ENCODE measurements at regions not wholly inside any gene's neighbourhood (a gene's known extent, or its start where the extent isn't known, plus 50 kb on each side); places are given as distances from the start of the nearest gene placed in this dataset.

DNA sequence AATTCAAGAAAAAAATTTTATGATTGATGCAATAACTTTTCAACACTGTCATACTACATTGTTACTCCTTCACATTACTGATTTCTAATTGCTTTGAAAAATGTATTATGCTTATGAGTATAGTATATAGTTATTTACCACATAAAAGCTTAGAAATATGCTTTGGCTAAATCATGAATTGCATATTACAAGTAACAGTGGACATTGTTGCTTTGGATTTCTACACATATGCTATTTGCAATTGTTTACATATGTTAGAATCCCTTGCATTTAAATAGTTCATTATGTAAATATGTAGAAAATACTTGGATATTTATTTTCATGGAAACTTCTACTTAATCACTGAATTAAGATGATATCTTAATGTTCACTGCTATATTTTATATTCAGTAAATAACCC, 577.5 kb downstream of the QKI start:
- Histone ChIP-seq H3K4me1 (ENCODE audit: insufficient read depth) (no peaks in the 10 kb centered on the region), H3K4me2 (no peak overlapping the region), H4K20me1 (ENCODE audit: insufficient read depth, poor library complexity, severe bottlenecking) (no peaks in the 10 kb centered on the region), H3K9me3 (ENCODE audit: low read depth) (no peaks in the 10 kb centered on the region), H2AFZ (no peak overlapping the region), H3K27ac (no peak overlapping the region), H3K79me2 (no peaks in the 10 kb centered on the region), H3K4me3 (no peak overlapping the region), H3K27me3 (no peaks in the 10 kb centered on the region), H3K9me2 (replicated peaks; ENCODE audit: insufficient read depth) (no peaks in the 10 kb centered on the region), H3K36me3 (replicated peaks; ENCODE audit: insufficient read depth, low read depth) (no peaks in the 10 kb centered on the region)
- DNase-seq (ENCODE audit: low spot score): no peak
- no peak for TF ChIP-seq EZH2phosphoT487 (IDR thresholded peaks at IDR 0.05; ENCODE audit: low read depth, severe bottlenecking, unreplicated experiment)
- TF ChIP-seq EZH2 (IDR thresholded peaks at IDR 0.05; ENCODE audit: borderline replicate concordance): no peak

DNA sequence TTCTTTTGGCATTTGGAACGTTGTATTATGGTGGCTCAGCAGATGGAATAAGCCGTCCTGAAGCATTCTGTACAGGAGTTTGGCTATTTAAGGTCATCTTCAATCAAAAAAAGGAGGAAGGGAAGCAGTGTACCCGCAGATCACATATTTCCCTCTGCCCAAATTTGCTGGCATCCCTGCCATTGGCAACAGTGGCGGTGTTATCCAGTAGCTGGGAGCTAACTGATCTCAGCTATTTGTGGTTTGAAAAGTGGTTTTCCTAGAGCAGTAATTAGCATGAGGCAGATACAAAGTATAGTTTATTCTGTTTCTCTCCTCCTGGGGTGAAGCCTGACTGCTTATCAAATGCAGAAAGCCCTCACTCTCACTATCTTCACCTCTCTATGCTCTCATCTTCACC, 576.8 kb downstream of the QKI start:
- no peak overlapping the region for H3K4me2 ChIP-seq
- no peaks in the 10 kb centered on the region for H3K4me1 ChIP-seq (ENCODE audit: insufficient read depth)
- no peaks in the 10 kb centered on the region for H4K20me1 ChIP-seq (ENCODE audit: insufficient read depth, poor library complexity, severe bottlenecking)
- H3K27me3 ChIP-seq: no peaks in the 10 kb centered on the region
- WGBS (ENCODE audit: low lambda C conversion rate, missing lambda C conversion rate): 94% methylated on average over 4 of the region's 4 CpGs
- no peak overlapping the region for H2AFZ ChIP-seq
- H3K9me2 ChIP-seq (replicated peaks; ENCODE audit: insufficient read depth): no peaks in the 10 kb centered on the region
- H3K9me3 ChIP-seq (ENCODE audit: low read depth): no peaks in the 10 kb centered on the region
- H3K27ac ChIP-seq: no peak overlapping the region
- DNase-seq (ENCODE audit: low spot score): no peak
- no peak overlapping the region for H3K4me3 ChIP-seq
- no peaks in the 10 kb centered on the region for H3K36me3 ChIP-seq (replicated peaks; ENCODE audit: insufficient read depth, low read depth)
- TF ChIP-seq, protein P1, sequence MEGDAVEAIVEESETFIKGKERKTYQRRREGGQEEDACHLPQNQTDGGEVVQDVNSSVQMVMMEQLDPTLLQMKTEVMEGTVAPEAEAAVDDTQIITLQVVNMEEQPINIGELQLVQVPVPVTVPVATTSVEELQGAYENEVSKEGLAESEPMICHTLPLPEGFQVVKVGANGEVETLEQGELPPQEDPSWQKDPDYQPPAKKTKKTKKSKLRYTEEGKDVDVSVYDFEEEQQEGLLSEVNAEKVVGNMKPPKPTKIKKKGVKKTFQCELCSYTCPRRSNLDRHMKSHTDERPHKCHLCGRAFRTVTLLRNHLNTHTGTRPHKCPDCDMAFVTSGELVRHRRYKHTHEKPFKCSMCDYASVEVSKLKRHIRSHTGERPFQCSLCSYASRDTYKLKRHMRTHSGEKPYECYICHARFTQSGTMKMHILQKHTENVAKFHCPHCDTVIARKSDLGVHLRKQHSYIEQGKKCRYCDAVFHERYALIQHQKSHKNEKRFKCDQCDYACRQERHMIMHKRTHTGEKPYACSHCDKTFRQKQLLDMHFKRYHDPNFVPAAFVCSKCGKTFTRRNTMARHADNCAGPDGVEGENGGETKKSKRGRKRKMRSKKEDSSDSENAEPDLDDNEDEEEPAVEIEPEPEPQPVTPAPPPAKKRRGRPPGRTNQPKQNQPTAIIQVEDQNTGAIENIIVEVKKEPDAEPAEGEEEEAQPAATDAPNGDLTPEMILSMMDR (IDR thresholded peaks at IDR 0.05; ENCODE audit: poor library complexity): no peak
- TF ChIP-seq EZH2phosphoT487 (IDR thresholded peaks at IDR 0.05; ENCODE audit: low read depth, severe bottlenecking, unreplicated experiment): no peak
- no peak for TF ChIP-seq EZH2 (IDR thresholded peaks at IDR 0.05; ENCODE audit: borderline replicate concordance)
- no peaks in the 10 kb centered on the region for H3K79me2 ChIP-seq

DNA sequence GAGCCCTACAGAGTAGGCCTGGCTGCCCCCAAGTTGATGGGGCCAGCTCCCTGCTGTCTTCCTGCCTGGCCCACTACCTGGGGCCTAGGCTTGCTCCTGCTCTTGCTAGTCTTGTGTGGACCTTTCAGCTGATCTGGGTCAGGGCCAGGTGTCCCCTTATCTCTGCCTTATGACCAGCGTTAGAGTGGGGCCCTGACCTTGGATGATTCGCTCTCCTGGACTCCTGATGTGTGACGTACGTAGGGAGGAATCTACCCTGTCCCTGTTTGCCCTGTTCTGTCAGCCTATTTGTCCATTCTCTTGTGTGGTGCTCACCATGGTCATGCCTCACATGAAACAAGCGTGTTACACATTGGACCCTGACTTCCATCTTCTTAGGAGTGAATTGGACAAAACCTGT, 571.8 kb downstream of the QKI start:
- no peak overlapping the region for H3K4me2 ChIP-seq
- no peaks in the 10 kb centered on the region for H4K20me1 ChIP-seq (ENCODE audit: insufficient read depth, poor library complexity, severe bottlenecking)
- no peak overlapping the region for H3K27ac ChIP-seq
- no peak overlapping the region for H3K4me3 ChIP-seq
- H3K9me2 ChIP-seq (replicated peaks; ENCODE audit: insufficient read depth): no peaks in the 10 kb centered on the region
- H3K36me3 ChIP-seq (replicated peaks; ENCODE audit: insufficient read depth, low read depth): no peaks in the 10 kb centered on the region
- no peak for TF ChIP-seq EZH2phosphoT487 (IDR thresholded peaks at IDR 0.05; ENCODE audit: low read depth, severe bottlenecking, unreplicated experiment)
- TF ChIP-seq EZH2 (IDR thresholded peaks at IDR 0.05; ENCODE audit: borderline replicate concordance): no peak
- TF ChIP-seq, protein P1 (IDR thresholded peaks at IDR 0.05; ENCODE audit: poor library complexity): no peak
- H3K79me2 ChIP-seq: no peaks in the 10 kb centered on the region
- no peaks in the 10 kb centered on the region for H3K9me3 ChIP-seq (ENCODE audit: low read depth)
- no peaks in the 10 kb centered on the region for H3K27me3 ChIP-seq
- H2AFZ ChIP-seq: no peak overlapping the region
- no peak for DNase-seq (ENCODE audit: low spot score)
- H3K4me1 ChIP-seq (ENCODE audit: insufficient read depth): peaks cover 8% of the 10 kb centered on the region
- WGBS (ENCODE audit: low lambda C conversion rate, missing lambda C conversion rate): 80% methylated on average over 5 of the region's 5 CpGs

DNA sequence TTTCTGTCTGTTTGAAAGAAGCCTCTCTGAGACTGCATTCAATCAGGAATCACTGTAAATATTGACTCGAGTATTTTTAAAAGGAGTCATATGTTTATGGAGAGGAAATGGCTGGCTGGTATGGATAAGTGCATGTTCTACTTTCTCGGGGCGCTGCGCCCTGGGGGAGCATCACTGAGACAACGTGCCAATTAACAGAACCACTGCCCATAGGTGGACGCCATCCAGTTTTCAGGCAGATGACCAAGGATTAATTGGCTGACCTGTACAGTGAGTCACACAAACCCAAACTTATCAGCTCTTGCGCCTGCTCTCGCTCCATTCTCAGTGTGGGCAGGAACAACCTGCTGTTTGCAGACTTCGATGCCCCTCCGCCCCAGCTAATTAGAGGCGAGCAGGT, 571.2 kb downstream of the QKI start:
- Histone ChIP-seq H3K9me3 (ENCODE audit: low read depth) (no peaks in the 10 kb centered on the region), H3K27ac (no peak overlapping the region), H3K27me3 (no peaks in the 10 kb centered on the region), H3K4me3 (no peak overlapping the region), H4K20me1 (ENCODE audit: insufficient read depth, poor library complexity, severe bottlenecking) (no peaks in the 10 kb centered on the region), H3K4me2 (no peak overlapping the region), H3K4me1 (ENCODE audit: insufficient read depth) (peaks cover 8% of the 10 kb centered on the region), H3K79me2 (no peaks in the 10 kb centered on the region), H3K9me2 (replicated peaks; ENCODE audit: insufficient read depth) (no peaks in the 10 kb centered on the region), H3K36me3 (replicated peaks; ENCODE audit: insufficient read depth, low read depth) (no peaks in the 10 kb centered on the region), H2AFZ (no peak overlapping the region)
- TF ChIP-seq, protein P1 (IDR thresholded peaks at IDR 0.05; ENCODE audit: poor library complexity): no peak
- TF ChIP-seq EZH2phosphoT487 (IDR thresholded peaks at IDR 0.05; ENCODE audit: low read depth, severe bottlenecking, unreplicated experiment) (no peak), EZH2 (IDR thresholded peaks at IDR 0.05; ENCODE audit: borderline replicate concordance) (no peak)
- 41% methylated on average over 11 of the region's 11 CpGs for WGBS (ENCODE audit: low lambda C conversion rate, missing lambda C conversion rate)
- DNase-seq (ENCODE audit: low spot score): no peak
